K562 (cell line): ENCODE measurements at regions not wholly inside any gene's neighbourhood (a gene's known extent, or its start where the extent isn't known, plus 50 kb on each side); places are given as distances from the start of the nearest gene placed in this dataset.

Source experiments
- ATAC-seq: fragments of 200-7000 bp; cut with Tn5 transposase; 3 replicates; pipeline ENCODE4 v1.9.1; 2020; ENCODE audit warnings: moderate library complexity
- BruUV-seq: library from RNA; stranded (reverse); fragments of 400-500 nt; replicated peaks from 2 replicates; lab custom pipeline; 2021; lab: Mats Ljungman, UMichigan
- CTCF ChIA-PET: fragments of 300-600 bp; formaldehyde crosslinking; extraction: SDS; loops from one replicate; lab custom pipeline; 2021; ENCODE audit warnings: low intra/inter-chr PET ratio; lab: Yijun Ruan, JAX
- POLR2A ChIA-PET: fragments of 300-600, 350-650 bp; sonication (Branson Sonifier 250); formaldehyde crosslinking; extraction: SDS; loops from one replicate; lab custom pipeline; 2021; ENCODE audit warnings: antibody characterized with exemption, inconsistent platforms; lab: Yijun Ruan, JAX
- DNase-seq, 4 experiments: peaks; one replicate each; pipeline versions ENCODE4 v3.0.0 to v3.0.0-alpha.2; 2011 to 2018; ENCODE audit warnings: low spot score in 3 of 4, mixed read lengths in 3 of 4; ENCODE audit errors: extremely low read depth in 1 of 4
- FAIRE-seq: peaks from 2 replicates; lab custom pipeline; 2011; peaks lifted over from hg19 to GRCh38; lab: Jason Lieb, UNC
- H2AFZ ChIP-seq: 2 replicates; pipeline ENCODE4 v1.6.0; 2011; ENCODE audit warnings: low read depth, low read length, control low read depth, inconsistent platforms
- H3K27ac ChIP-seq: fragments of 200-600 bp; 3 replicates; pipeline ENCODE4 v1.8.0; 2011; ENCODE audit warnings: low read depth, mild to moderate bottlenecking, control low read depth, inconsistent platforms, low read length, moderate library complexity, mixed read lengths; ENCODE audit errors: extremely low read depth
- H3K27me3 ChIP-seq, 2 experiments: fragments of 300-600 bp in 1 of 2; 2 replicates in 1 of 2; 3 replicates in 1 of 2; pipeline versions ENCODE4 v1.6.0 to v1.8.0; 2011; ENCODE audit warnings: inconsistent platforms in 2 of 2, low read length in 2 of 2, mild to moderate bottlenecking in 1 of 2, mixed read lengths in 1 of 2, moderate library complexity in 1 of 2; ENCODE audit not compliant: control insufficient read depth in 2 of 2, insufficient read depth in 2 of 2
- H3K36me3 ChIP-seq: fragments of 300-600 bp; 3 replicates; pipeline ENCODE4 v1.8.0; 2011; ENCODE audit warnings: mild to moderate bottlenecking, low read length, inconsistent platforms; ENCODE audit not compliant: control insufficient read depth, insufficient read depth
- H3K4me1 ChIP-seq, 2 experiments: fragments of 200-600 bp in 1 of 2; replicated peaks in 1 of 2; 2 replicates in 1 of 2; 3 replicates in 1 of 2; pipeline versions ENCODE4 v1.5.1 to v1.8.0; 2011; ENCODE audit warnings: inconsistent platforms in 2 of 2, low read length in 2 of 2, mild to moderate bottlenecking in 1 of 2, mixed read lengths in 1 of 2, moderate library complexity in 1 of 2; ENCODE audit not compliant: control insufficient read depth in 2 of 2, insufficient read depth in 2 of 2
- H3K4me2 ChIP-seq: 2 replicates; pipeline ENCODE4 v1.6.1; 2011; ENCODE audit warnings: low read length, control low read depth, inconsistent platforms, mixed read lengths; ENCODE audit not compliant: insufficient read depth
- H3K4me3 ChIP-seq: fragments of 200-600 bp; sonication (generic), shearing (Covaris generic); 2 replicates; pipeline ENCODE4 v1.5.1; 2016; ENCODE audit warnings: control low read depth, inconsistent platforms
- H3K79me2 ChIP-seq: fragments of 200-600 bp; 3 replicates; pipeline ENCODE4 v1.8.0; 2011; ENCODE audit warnings: low read length, inconsistent platforms; ENCODE audit not compliant: control insufficient read depth, insufficient read depth
- H3K9ac ChIP-seq, 2 experiments: 2 replicates each; pipeline versions ENCODE4 v1.6.0 to v1.6.1; 2011; ENCODE audit warnings: low read depth in 2 of 2, low read length in 2 of 2, control low read depth in 1 of 2, inconsistent platforms in 1 of 2, mild to moderate bottlenecking in 1 of 2, mixed read lengths in 1 of 2; ENCODE audit not compliant: insufficient read depth in 1 of 2
- H3K9me1 ChIP-seq: one replicate; pipeline ENCODE4 v1.6.0; 2011; ENCODE audit warnings: inconsistent platforms, mild to moderate bottlenecking, low read length, moderate library complexity; ENCODE audit not compliant: control insufficient read depth, insufficient read depth
- H3K9me3 ChIP-seq: replicated peaks from 2 replicates; pipeline ENCODE4 v1.5.1; 2011; ENCODE audit warnings: low read depth, low read length, inconsistent platforms; ENCODE audit not compliant: control insufficient read depth, insufficient read depth
- H4K20me1 ChIP-seq: replicated peaks from 2 replicates; pipeline ENCODE4 v1.6.1; 2011; ENCODE audit warnings: low read length, inconsistent platforms, mixed read lengths; ENCODE audit not compliant: control insufficient read depth, insufficient read depth
- HNRNPK ChIP-seq: fragments of 200-400 bp; formaldehyde crosslinking; IDR thresholded peaks from one replicate; pipeline ENCODE4 v1.6.1; 2018; ENCODE audit warnings: mild to moderate bottlenecking, low read depth, low read length; ENCODE audit not compliant: poor library complexity, severe bottlenecking
- SREBF2 ChIP-seq: sonication (generic); formaldehyde crosslinking; IDR thresholded peaks from 2 replicates; pipeline ENCODE4 v1.4.0; 2020; ENCODE audit warnings: mild to moderate bottlenecking, missing genetic modification reagents
- TAL1 ChIP-seq: fragments of 450-650 bp; IDR thresholded peaks from 2 replicates; pipeline ENCODE4 v1.6.1; 2016; ENCODE audit warnings: mild to moderate bottlenecking
- WGBS: fragments of 100-300 bp; shearing (Covaris generic); methylation state at CpG from one replicate; pipeline ENCODE4 v1.1.6; 2016; ENCODE audit warnings: low coverage, mixed read lengths; ENCODE audit not compliant: insufficient coverage; ENCODE audit errors: missing lambda C conversion rate; 5-methylcytosine and 5-hydroxymethylcytosine counted together
- in situ Hi-C: fragments of 300-500 bp; cut with MboI; formaldehyde crosslinking; loops from 4 replicates; pipeline ENCODE4 v1.15.0; 2018; ENCODE audit warnings: inconsistent platforms, mixed read lengths
- intact Hi-C: fragments of 100-400 bp; cut with micrococcal nuclease; formaldehyde crosslinking; loops from 2 replicates; pipeline ENCODE4 v1.14.2; 2022

GRCh38 chr6:14533446-14533845 lies 415.9 kb downstream of the CD83 start:
- DNase-seq, result no peak
- H3K9me3 ChIP-seq, result no peaks in the 10 kb centered on the region
- CTCF ChIA-PET, result no interaction called here
- TF ChIP-seq TAL1, result no peak
- TF ChIP-seq SREBF2 (CRISPR knock-in tag), result no peak
- TF ChIP-seq, all 486 proteins: peak for 0
- Histone ChIP-seq H3K27me3 (peaks cover 0 to 4% of the 10 kb centered on the region in 2 experiments; a peak in 2 of 5 replicates), H3K36me3 (no peaks in the 10 kb centered on the region), H3K4me2 (no peak overlapping the region), H2AFZ (no peak overlapping the region), H3K4me1 (no peaks in the 10 kb centered on the region), H3K27ac (no peak overlapping the region), H4K20me1 (no peaks in the 10 kb centered on the region), H3K9me1 (no peaks in the 10 kb centered on the region), H3K79me2 (no peaks in the 10 kb centered on the region), H3K4me3 (no peak overlapping the region), H3K9ac (no peak overlapping the region)
- 2% methylated on average over 5 of the region's 5 CpGs for WGBS
- POLR2A ChIA-PET, result no interaction called here
- BruUV-seq, result no TSS peak
- ATAC-seq (no peak), FAIRE-seq (no peak)
- in situ Hi-C loops, result no loop called here
- intact Hi-C loops, result no loop called here

DNA sequence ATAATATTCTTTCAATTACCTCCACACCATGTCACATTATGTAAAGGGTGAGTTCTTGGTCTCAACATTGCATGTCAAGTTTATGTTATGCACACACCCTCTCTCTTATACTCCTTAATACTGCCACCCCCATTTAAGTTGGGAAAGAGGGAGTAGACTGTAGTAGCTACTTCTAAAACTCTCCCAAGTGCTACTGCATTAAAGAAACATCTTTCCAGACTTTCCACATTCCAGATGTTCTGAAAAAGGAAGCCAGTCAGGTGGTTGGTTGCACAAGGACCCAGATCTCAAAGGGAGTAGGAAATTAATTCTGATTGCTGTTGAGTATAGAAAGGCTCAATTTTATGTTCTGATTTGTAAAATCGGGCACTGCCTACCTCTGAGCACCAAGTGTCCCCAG lies 419.5 kb downstream of the CD83 start:
- no peaks in the 10 kb centered on the region for H3K79me2 ChIP-seq
- TF ChIP-seq HNRNPK, result no peak
- no peak overlapping the region for H3K4me2 ChIP-seq
- BruUV-seq, result no TSS peak
- POLR2A ChIA-PET, result interaction anchor here (0.7 kb wide), 1 partner anchor 16 kb away, joined by 4 read pairs; no protein-coding TSS in a partner anchor
- H3K9ac ChIP-seq, result no peak overlapping the region
- no peaks in the 10 kb centered on the region for H3K9me3 ChIP-seq
- no peak for FAIRE-seq
- H3K36me3 ChIP-seq, result no peaks in the 10 kb centered on the region
- no peaks in the 10 kb centered on the region for H3K4me1 ChIP-seq
- DNase-seq, result no peak
- intact Hi-C loops, result no loop called here
- no peaks in the 10 kb centered on the region for H3K9me1 ChIP-seq
- CTCF ChIA-PET, result no interaction called here
- in situ Hi-C loops, result no loop called here
- H3K27me3 ChIP-seq, result peaks cover 0 to 4% of the 10 kb centered on the region in 2 experiments; a peak in 2 of 5 replicates
- no peak for ATAC-seq
- WGBS, result 0% methylated on average over 1 of the region's 1 CpG
- no peaks in the 10 kb centered on the region for H4K20me1 ChIP-seq
- no peak overlapping the region for H3K27ac ChIP-seq
- no peak overlapping the region for H2AFZ ChIP-seq
- H3K4me3 ChIP-seq, result no peak overlapping the region
